Astrocyte (in vitro differentiated cells and primary cell): ENCODE measurements at regions not wholly inside any gene's neighbourhood (a gene's known extent, or its start where the extent isn't known, plus 50 kb on each side); places are given as distances from the start of the nearest gene placed in this dataset.

ENCODE experiments used
- CTCF ChIP-seq: IDR thresholded peaks from 2 replicates; pipeline ENCODE4 v1.5.1; 2011; ENCODE audit warnings: low read depth, mild to moderate bottlenecking, inconsistent platforms, low read length, moderate library complexity; ENCODE audit not compliant: insufficient read depth
- EZH2 ChIP-seq: IDR thresholded peaks from 2 replicates; pipeline ENCODE4 v1.6.1; 2012; ENCODE audit warnings: mild to moderate bottlenecking, low read length, inconsistent platforms; ENCODE audit not compliant: insufficient read depth

GRCh38 chr5:25481463-25481862 lies 836.7 kb upstream of the CDH10 start:
- no peak for TF ChIP-seq CTCF
- no peak for TF ChIP-seq EZH2
